ENCODE measurements at regions not wholly inside any gene's neighbourhood (a gene's known extent, or its start where the extent isn't known, plus 50 kb on each side); places are given as distances from the start of the nearest gene placed in this dataset.
A peak's percentile ranks its signal among the peaks of the same experiment; 100 is the strongest.
"Not testable (repeated sequence)": the region's sequence is repeated elsewhere in the genome, so short reads cannot be mapped to it uniquely, and the experiment has no call there.

GRCh38 chr1:60311838-60312237 lies 238.3 kb upstream of the C1orf87 start:
- DNase-seq: no peak

- DNase-seq: no peak
Measured at GRCh38 chr1:60299581-60299980, 226.0 kb upstream of the C1orf87 start.

- no peak for DNase-seq
Measured at GRCh38 chr1:60298290-60298689, 224.7 kb upstream of the C1orf87 start.

- no peak for DNase-seq
Measured at GRCh38 chr1:60296794-60297193, 223.2 kb upstream of the C1orf87 start.

- DNase-seq: no peak
Measured at GRCh38 chr1:60292140-60292539, 218.6 kb upstream of the C1orf87 start.

GRCh38 chr1:60290393-60290792 lies 216.8 kb upstream of the C1orf87 start:
- DNase-seq: no peak

GRCh38 chr1:60287536-60287935 lies 214.0 kb upstream of the C1orf87 start:
- DNase-seq: no peak

GRCh38 chr1:60283690-60284089 lies 210.1 kb upstream of the C1orf87 start:
- peak; percentile 37 for DNase-seq

- peak; percentile 86 for DNase-seq
Measured at GRCh38 chr1:60281360-60281932, 207.9 kb upstream of the C1orf87 start.

- DNase-seq: no peak
Measured at GRCh38 chr1:60280819-60281218, 207.2 kb upstream of the C1orf87 start.

GRCh38 chr1:60280256-60280655 lies 206.7 kb upstream of the C1orf87 start:
- peak; percentile 42 for DNase-seq

- peak; percentile 68 for DNase-seq
Measured at GRCh38 chr1:60279798-60280197, 206.2 kb upstream of the C1orf87 start.

- no peak for DNase-seq
Measured at GRCh38 chr1:60277269-60277668, 203.7 kb upstream of the C1orf87 start.

- DNase-seq: no peak
Measured at GRCh38 chr1:60274422-60275290, 201.1 kb upstream of the C1orf87 start.

- DNase-seq: no peak
Measured at GRCh38 chr1:60273185-60273584, 199.6 kb upstream of the C1orf87 start.

- DNase-seq: no peak
Measured at GRCh38 chr1:60271041-60271440, 197.5 kb upstream of the C1orf87 start.

GRCh38 chr1:60268451-60268850 lies 194.9 kb upstream of the C1orf87 start:
- no peak for DNase-seq

- DNase-seq: peak; percentile 62
Measured at GRCh38 chr1:60265560-60266535, 192.3 kb upstream of the C1orf87 start.

GRCh38 chr1:60262701-60263100 lies 189.1 kb upstream of the C1orf87 start:
- no peak for DNase-seq

GRCh38 chr1:60257531-60257930 lies 184.0 kb upstream of the C1orf87 start:
- DNase-seq: no peak

GRCh38 chr1:60255565-60255964 lies 182.0 kb upstream of the C1orf87 start:
- peak; percentile 65 for DNase-seq

- DNase-seq: no peak
Measured at GRCh38 chr1:60251426-60251825, 177.9 kb upstream of the C1orf87 start.

GRCh38 chr1:60247467-60247866 lies 173.9 kb upstream of the C1orf87 start:
- not testable (repeated sequence) for DNase-seq
